ENCODE measurements at regions not wholly inside any gene's neighbourhood (a gene's known extent, or its start where the extent isn't known, plus 50 kb on each side); places are given as distances from the start of the nearest gene placed in this dataset.

GRCh38 chr4:19324184-19324583, 927.5 kb upstream of the SLIT2 start:
- TF ChIP-seq, protein P1, sequence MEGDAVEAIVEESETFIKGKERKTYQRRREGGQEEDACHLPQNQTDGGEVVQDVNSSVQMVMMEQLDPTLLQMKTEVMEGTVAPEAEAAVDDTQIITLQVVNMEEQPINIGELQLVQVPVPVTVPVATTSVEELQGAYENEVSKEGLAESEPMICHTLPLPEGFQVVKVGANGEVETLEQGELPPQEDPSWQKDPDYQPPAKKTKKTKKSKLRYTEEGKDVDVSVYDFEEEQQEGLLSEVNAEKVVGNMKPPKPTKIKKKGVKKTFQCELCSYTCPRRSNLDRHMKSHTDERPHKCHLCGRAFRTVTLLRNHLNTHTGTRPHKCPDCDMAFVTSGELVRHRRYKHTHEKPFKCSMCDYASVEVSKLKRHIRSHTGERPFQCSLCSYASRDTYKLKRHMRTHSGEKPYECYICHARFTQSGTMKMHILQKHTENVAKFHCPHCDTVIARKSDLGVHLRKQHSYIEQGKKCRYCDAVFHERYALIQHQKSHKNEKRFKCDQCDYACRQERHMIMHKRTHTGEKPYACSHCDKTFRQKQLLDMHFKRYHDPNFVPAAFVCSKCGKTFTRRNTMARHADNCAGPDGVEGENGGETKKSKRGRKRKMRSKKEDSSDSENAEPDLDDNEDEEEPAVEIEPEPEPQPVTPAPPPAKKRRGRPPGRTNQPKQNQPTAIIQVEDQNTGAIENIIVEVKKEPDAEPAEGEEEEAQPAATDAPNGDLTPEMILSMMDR (conservative IDR thresholded peaks at IDR 0.05), result no peak
- TF ChIP-seq EZH2 (IDR thresholded peaks at IDR 0.05; ENCODE audit: low read depth), result no peak

Data from PC-9 (cell line).